ENCODE measurements at regions not wholly inside any gene's neighbourhood (a gene's known extent, or its start where the extent isn't known, plus 50 kb on each side); places are given as distances from the start of the nearest gene placed in this dataset.

GRCh38 chr21:20729376-20729775 is 268.8 kb upstream of the NCAM2 start:
- no peak for TF ChIP-seq CTCF (IDR thresholded peaks at IDR 0.05; ENCODE audit: borderline replicate concordance, control extremely low read depth, extremely low read depth, insufficient read depth, missing control alignments)
- no peak for DNase-seq (ENCODE audit: low spot score)
- in situ Hi-C loops (cut with MboI; ENCODE audit: low sequenced_read_pairs, unreplicated experiment), result no loop called here

- no peak for DNase-seq (ENCODE audit: low spot score)
- in situ Hi-C loops (cut with MboI; ENCODE audit: low sequenced_read_pairs, unreplicated experiment), result no loop called here
- TF ChIP-seq CTCF (IDR thresholded peaks at IDR 0.05; ENCODE audit: borderline replicate concordance, control extremely low read depth, extremely low read depth, insufficient read depth, missing control alignments), result no peak
Observed at GRCh38 chr21:20730441-20730840, 267.8 kb upstream of the NCAM2 start.

- no peak for DNase-seq (ENCODE audit: low spot score)
- in situ Hi-C loops (cut with MboI; ENCODE audit: low sequenced_read_pairs, unreplicated experiment), result no loop called here
- no peak for TF ChIP-seq CTCF (IDR thresholded peaks at IDR 0.05; ENCODE audit: borderline replicate concordance, control extremely low read depth, extremely low read depth, insufficient read depth, missing control alignments)
Observed at GRCh38 chr21:20735257-20735656, 263.0 kb upstream of the NCAM2 start.

- no peak for TF ChIP-seq CTCF (IDR thresholded peaks at IDR 0.05; ENCODE audit: borderline replicate concordance, control extremely low read depth, extremely low read depth, insufficient read depth, missing control alignments)
- DNase-seq (ENCODE audit: low spot score), result no peak
- in situ Hi-C loops (cut with MboI; ENCODE audit: low sequenced_read_pairs, unreplicated experiment), result no loop called here
Observed at GRCh38 chr21:20737227-20737913, 260.8 kb upstream of the NCAM2 start.

GRCh38 chr21:20739421-20739820 is 258.8 kb upstream of the NCAM2 start:
- DNase-seq (ENCODE audit: low spot score), result no peak
- no peak for TF ChIP-seq CTCF (IDR thresholded peaks at IDR 0.05; ENCODE audit: borderline replicate concordance, control extremely low read depth, extremely low read depth, insufficient read depth, missing control alignments)
- in situ Hi-C loops (cut with MboI; ENCODE audit: low sequenced_read_pairs, unreplicated experiment), result no loop called here

GRCh38 chr21:20741445-20741844 is 256.8 kb upstream of the NCAM2 start:
- TF ChIP-seq CTCF (IDR thresholded peaks at IDR 0.05; ENCODE audit: borderline replicate concordance, control extremely low read depth, extremely low read depth, insufficient read depth, missing control alignments), result no peak
- no peak for DNase-seq (ENCODE audit: low spot score)
- in situ Hi-C loops (cut with MboI; ENCODE audit: low sequenced_read_pairs, unreplicated experiment), result no loop called here
